Astrocyte (in vitro differentiated cells and primary cell): ENCODE measurements at regions not wholly inside any gene's neighbourhood (a gene's known extent, or its start where the extent isn't known, plus 50 kb on each side); places are given as distances from the start of the nearest gene placed in this dataset.
A peak's percentile ranks its signal among the peaks of the same experiment; 100 is the strongest.

ENCODE experiments used
- DNase-seq: peaks from one replicate; pipeline ENCODE4 v3.0.0-alpha.2; 2010; ENCODE audit warnings: low read depth
- FAIRE-seq: peaks from 2 replicates; lab custom pipeline; 2011; peaks lifted over from hg19 to GRCh38; lab: Jason Lieb, UNC
- H2AFZ ChIP-seq: 2 replicates; pipeline ENCODE4 v1.6.0; 2012; ENCODE audit warnings: low read depth, low read length, inconsistent platforms
- H3K27ac ChIP-seq: 2 replicates; pipeline ENCODE4 v1.5.1; 2011; ENCODE audit warnings: low read depth, low read length, inconsistent platforms
- H3K27me3 ChIP-seq: 2 replicates; pipeline ENCODE4 v1.6.0; 2011; ENCODE audit warnings: low read length, inconsistent platforms; ENCODE audit not compliant: insufficient read depth
- H3K36me3 ChIP-seq: 2 replicates; pipeline ENCODE4 v1.5.1; 2011; ENCODE audit warnings: low read length, inconsistent platforms; ENCODE audit not compliant: insufficient read depth
- H3K4me1 ChIP-seq: 2 replicates; pipeline ENCODE4 v1.5.1; 2011; ENCODE audit warnings: low read length, inconsistent platforms; ENCODE audit not compliant: insufficient read depth
- H3K4me2 ChIP-seq: 2 replicates; pipeline ENCODE4 v1.6.0; 2012; ENCODE audit warnings: low read length, inconsistent platforms
- H3K4me3 ChIP-seq: 2 replicates; pipeline ENCODE4 v1.5.1; 2011; ENCODE audit warnings: low read depth, mild to moderate bottlenecking, low read length, inconsistent platforms; ENCODE audit not compliant: insufficient read depth
- H3K79me2 ChIP-seq: 2 replicates; pipeline ENCODE4 v1.6.0; 2012; ENCODE audit warnings: mild to moderate bottlenecking, low read length, inconsistent platforms; ENCODE audit not compliant: insufficient read depth
- H3K9ac ChIP-seq: 2 replicates; pipeline ENCODE4 v1.6.0; 2012; ENCODE audit warnings: mild to moderate bottlenecking, low read length, inconsistent platforms
- H3K9me3 ChIP-seq: 2 replicates; pipeline ENCODE4 v1.5.1; 2012; ENCODE audit warnings: low read depth, mild to moderate bottlenecking, low read length, inconsistent platforms; ENCODE audit not compliant: insufficient read depth
- H4K20me1 ChIP-seq: 2 replicates; pipeline ENCODE4 v1.6.0; 2012; ENCODE audit warnings: low read length, inconsistent platforms; ENCODE audit not compliant: insufficient read depth
- H3K27ac Mint-ChIP-seq: one replicate; pipeline ENCODE4 v1.8.0; 2021; ENCODE audit warnings: mild to moderate bottlenecking, mixed read lengths; ENCODE audit not compliant: unreplicated experiment
- H3K27me3 Mint-ChIP-seq: one replicate; pipeline ENCODE4 v1.8.0; 2021; ENCODE audit warnings: low read depth, mixed read lengths; ENCODE audit not compliant: unreplicated experiment
- H3K36me3 Mint-ChIP-seq: one replicate; pipeline ENCODE4 v1.8.0; 2021; ENCODE audit warnings: low read depth, mixed read lengths; ENCODE audit not compliant: unreplicated experiment
- H3K4me1 Mint-ChIP-seq: one replicate; pipeline ENCODE4 v1.8.0; 2021; ENCODE audit warnings: low read depth, mixed read lengths; ENCODE audit not compliant: unreplicated experiment
- H3K4me3 Mint-ChIP-seq: one replicate; pipeline ENCODE4 v1.8.0; 2021; ENCODE audit warnings: mild to moderate bottlenecking, moderate library complexity, mixed read lengths; ENCODE audit not compliant: unreplicated experiment
- H3K9me3 Mint-ChIP-seq: one replicate; pipeline ENCODE4 v1.8.0; 2021; ENCODE audit warnings: mild to moderate bottlenecking, mixed read lengths; ENCODE audit not compliant: unreplicated experiment
- CTCF ChIP-seq: IDR thresholded peaks from 2 replicates; pipeline ENCODE4 v1.5.1; 2011; ENCODE audit warnings: low read depth, mild to moderate bottlenecking, inconsistent platforms, low read length, moderate library complexity; ENCODE audit not compliant: insufficient read depth
- EZH2 ChIP-seq: IDR thresholded peaks from 2 replicates; pipeline ENCODE4 v1.6.1; 2012; ENCODE audit warnings: mild to moderate bottlenecking, low read length, inconsistent platforms; ENCODE audit not compliant: insufficient read depth

- no peaks in the 10 kb centered on the region for H3K36me3 Mint-ChIP-seq
- Histone ChIP-seq H3K9ac (no peak overlapping the region), H3K4me3 (no peak overlapping the region), H3K4me2 (no peak overlapping the region), H3K9me3 (no peaks in the 10 kb centered on the region), H3K4me1 (no peaks in the 10 kb centered on the region), H3K27me3 (peaks cover 3% of the 10 kb centered on the region), H2AFZ (no peak overlapping the region), H3K79me2 (no peaks in the 10 kb centered on the region), H4K20me1 (no peaks in the 10 kb centered on the region), H3K36me3 (no peaks in the 10 kb centered on the region), H3K27ac (no peak overlapping the region)
- H3K27ac Mint-ChIP-seq = no peak overlapping the region
- H3K4me3 Mint-ChIP-seq = no peak overlapping the region
- no peaks in the 10 kb centered on the region for H3K4me1 Mint-ChIP-seq
- FAIRE-seq (peak; percentile 17), DNase-seq (peak; percentile 39)
- H3K27me3 Mint-ChIP-seq = peaks cover 7% of the 10 kb centered on the region
- TF ChIP-seq CTCF = peak; percentile 98
- no peak for TF ChIP-seq EZH2
- peaks cover 8% of the 10 kb centered on the region for H3K9me3 Mint-ChIP-seq
Observed at GRCh38 chr10:25875556-25876165, 58.4 kb upstream of the MYO3A start.

- H3K4me2 ChIP-seq = no peak overlapping the region
- DNase-seq (no peak), FAIRE-seq (no peak)
- no peaks in the 10 kb centered on the region for H3K9me3 Mint-ChIP-seq
- no peaks in the 10 kb centered on the region for H3K36me3 ChIP-seq
- peaks cover 7% of the 10 kb centered on the region for H3K27me3 Mint-ChIP-seq
- no peak for TF ChIP-seq EZH2
- TF ChIP-seq CTCF = no peak
- H3K4me3 Mint-ChIP-seq = no peak overlapping the region
- no peaks in the 10 kb centered on the region for H4K20me1 ChIP-seq
- no peak overlapping the region for H2AFZ ChIP-seq
- H3K9me3 ChIP-seq = no peaks in the 10 kb centered on the region
- peaks cover 3% of the 10 kb centered on the region for H3K27me3 ChIP-seq
- no peak overlapping the region for H3K27ac Mint-ChIP-seq
- H3K36me3 Mint-ChIP-seq = no peaks in the 10 kb centered on the region
- H3K27ac ChIP-seq = no peak overlapping the region
- no peaks in the 10 kb centered on the region for H3K4me1 Mint-ChIP-seq
- H3K4me3 ChIP-seq = no peak overlapping the region
- no peak overlapping the region for H3K9ac ChIP-seq
- no peaks in the 10 kb centered on the region for H3K79me2 ChIP-seq
- no peaks in the 10 kb centered on the region for H3K4me1 ChIP-seq
Observed at GRCh38 chr10:25877296-25877695, 56.7 kb upstream of the MYO3A start.
